ENCODE measurements at regions not wholly inside any gene's neighbourhood (a gene's known extent, or its start where the extent isn't known, plus 50 kb on each side); places are given as distances from the start of the nearest gene placed in this dataset.

GRCh38 chr5:158644301-158644700 is 455.4 kb downstream of the EBF1 start:
- no peak for DNase-seq

- no peak for DNase-seq
These were observed 455.9 kb downstream of the EBF1 start for GRCh38 chr5:158643840-158644239.

GRCh38 chr5:158642879-158643278 is 456.8 kb downstream of the EBF1 start:
- no peak for DNase-seq

GRCh38 chr5:158641016-158641415 is 458.7 kb downstream of the EBF1 start:
- DNase-seq: no peak

- no peak for DNase-seq
These were observed 459.1 kb downstream of the EBF1 start for GRCh38 chr5:158640593-158640980.

- DNase-seq: no peak
These were observed 459.7 kb downstream of the EBF1 start for GRCh38 chr5:158639881-158640592.

GRCh38 chr5:158638396-158638795 is 461.3 kb downstream of the EBF1 start:
- DNase-seq: no peak

- DNase-seq: no peak
These were observed 462.7 kb downstream of the EBF1 start for GRCh38 chr5:158637039-158637438.

GRCh38 chr5:158635565-158635964 is 464.2 kb downstream of the EBF1 start:
- DNase-seq: no peak

GRCh38 chr5:158634714-158635113 is 465.0 kb downstream of the EBF1 start:
- no peak for DNase-seq

GRCh38 chr5:158629591-158630312 is 470.0 kb downstream of the EBF1 start:
- no peak for DNase-seq

GRCh38 chr5:158626718-158627117 is 473.0 kb downstream of the EBF1 start:
- no peak for DNase-seq

- no peak for DNase-seq
These were observed 475.7 kb downstream of the EBF1 start for GRCh38 chr5:158623971-158624370.

GRCh38 chr5:158621391-158621790 is 478.3 kb downstream of the EBF1 start:
- DNase-seq: no peak

- no peak for DNase-seq
These were observed 480.5 kb downstream of the EBF1 start for GRCh38 chr5:158619083-158619788.

GRCh38 chr5:158618256-158618655 is 481.5 kb downstream of the EBF1 start:
- DNase-seq: no peak

- no peak for DNase-seq
These were observed 483.0 kb downstream of the EBF1 start for GRCh38 chr5:158616707-158617106.

- no peak for DNase-seq
These were observed 484.8 kb downstream of the EBF1 start for GRCh38 chr5:158614951-158615350.

- DNase-seq: no peak
These were observed 488.1 kb downstream of the EBF1 start for GRCh38 chr5:158611581-158611980.

- DNase-seq: no peak
These were observed 489.7 kb downstream of the EBF1 start for GRCh38 chr5:158610051-158610415.

- no peak for DNase-seq
These were observed 490.2 kb downstream of the EBF1 start for GRCh38 chr5:158609333-158610050.

- no peak for DNase-seq
These were observed 492.6 kb downstream of the EBF1 start for GRCh38 chr5:158607088-158607487.

GRCh38 chr5:158606233-158606632 is 493.5 kb downstream of the EBF1 start:
- DNase-seq: no peak
